ENCODE measurements at regions not wholly inside any gene's neighbourhood (a gene's known extent, or its start where the extent isn't known, plus 50 kb on each side); places are given as distances from the start of the nearest gene placed in this dataset.
"Not testable (repeated sequence)": the region's sequence is repeated elsewhere in the genome, so short reads cannot be mapped to it uniquely, and the experiment has no call there.

- DNase-seq (ENCODE audit: low read depth in 1 of 2, low spot score in 1 of 2) = peak in 1 of 2 donors; percentile 1
- H3K27me3 ChIP-seq; H3K4me3 ChIP-seq; H3K9me3 ChIP-seq (ENCODE audit: low read depth); H3K36me3 ChIP-seq; H3K27ac ChIP-seq; H3K4me1 ChIP-seq (ENCODE audit: low read depth): not testable (repeated sequence)
- TF ChIP-seq, protein P1, sequence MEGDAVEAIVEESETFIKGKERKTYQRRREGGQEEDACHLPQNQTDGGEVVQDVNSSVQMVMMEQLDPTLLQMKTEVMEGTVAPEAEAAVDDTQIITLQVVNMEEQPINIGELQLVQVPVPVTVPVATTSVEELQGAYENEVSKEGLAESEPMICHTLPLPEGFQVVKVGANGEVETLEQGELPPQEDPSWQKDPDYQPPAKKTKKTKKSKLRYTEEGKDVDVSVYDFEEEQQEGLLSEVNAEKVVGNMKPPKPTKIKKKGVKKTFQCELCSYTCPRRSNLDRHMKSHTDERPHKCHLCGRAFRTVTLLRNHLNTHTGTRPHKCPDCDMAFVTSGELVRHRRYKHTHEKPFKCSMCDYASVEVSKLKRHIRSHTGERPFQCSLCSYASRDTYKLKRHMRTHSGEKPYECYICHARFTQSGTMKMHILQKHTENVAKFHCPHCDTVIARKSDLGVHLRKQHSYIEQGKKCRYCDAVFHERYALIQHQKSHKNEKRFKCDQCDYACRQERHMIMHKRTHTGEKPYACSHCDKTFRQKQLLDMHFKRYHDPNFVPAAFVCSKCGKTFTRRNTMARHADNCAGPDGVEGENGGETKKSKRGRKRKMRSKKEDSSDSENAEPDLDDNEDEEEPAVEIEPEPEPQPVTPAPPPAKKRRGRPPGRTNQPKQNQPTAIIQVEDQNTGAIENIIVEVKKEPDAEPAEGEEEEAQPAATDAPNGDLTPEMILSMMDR (IDR thresholded peaks at IDR 0.05; ENCODE audit: low read depth, low read length) = peak; percentile 17
Measured at GRCh38 chrY:11461406-11461805, 1239.6 kb upstream of the USP9Y start.

DNA sequence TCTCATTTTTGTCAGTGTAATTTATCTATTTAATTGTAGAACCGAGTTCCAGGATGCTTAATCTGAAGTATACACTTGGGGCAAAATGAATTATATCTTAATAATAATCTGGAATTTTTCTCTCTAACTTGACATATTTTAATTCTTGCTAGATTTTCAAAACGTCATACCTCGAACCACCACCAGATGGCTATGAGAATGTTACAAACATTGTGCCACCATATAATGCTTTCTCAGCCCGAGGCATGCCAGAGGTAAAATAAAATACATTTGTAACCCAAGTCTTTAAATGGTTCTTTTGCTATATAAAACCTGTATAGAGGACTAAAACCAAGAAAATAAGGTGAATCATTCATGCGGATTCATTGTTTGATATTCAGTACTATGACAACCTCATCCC is 1234.3 kb upstream of the USP9Y start:
- H3K4me3 ChIP-seq; H3K27ac ChIP-seq; H3K9me3 ChIP-seq (ENCODE audit: low read depth); H3K36me3 ChIP-seq; DNase-seq (ENCODE audit: low read depth in 1 of 2, low spot score in 1 of 2); H3K27me3 ChIP-seq; H3K4me1 ChIP-seq (ENCODE audit: low read depth): not testable (repeated sequence)

All from cardiac muscle cell (in vitro differentiated cells and primary cell).